ENCODE measurements at regions not wholly inside any gene's neighbourhood (a gene's known extent, or its start where the extent isn't known, plus 50 kb on each side); places are given as distances from the start of the nearest gene placed in this dataset.

GRCh38 chr6:170087941-170088581, 202.8 kb downstream of the DLL1 start:
- TF ChIP-seq GATA2 (IDR thresholded peaks at IDR 0.05; ENCODE audit: low read depth, low read length) (no peak), GATA3 (IDR thresholded peaks at IDR 0.05; ENCODE audit: low read depth, low read length) (no peak)
